ENCODE measurements at regions not wholly inside any gene's neighbourhood (a gene's known extent, or its start where the extent isn't known, plus 50 kb on each side); places are given as distances from the start of the nearest gene placed in this dataset.

DNA sequence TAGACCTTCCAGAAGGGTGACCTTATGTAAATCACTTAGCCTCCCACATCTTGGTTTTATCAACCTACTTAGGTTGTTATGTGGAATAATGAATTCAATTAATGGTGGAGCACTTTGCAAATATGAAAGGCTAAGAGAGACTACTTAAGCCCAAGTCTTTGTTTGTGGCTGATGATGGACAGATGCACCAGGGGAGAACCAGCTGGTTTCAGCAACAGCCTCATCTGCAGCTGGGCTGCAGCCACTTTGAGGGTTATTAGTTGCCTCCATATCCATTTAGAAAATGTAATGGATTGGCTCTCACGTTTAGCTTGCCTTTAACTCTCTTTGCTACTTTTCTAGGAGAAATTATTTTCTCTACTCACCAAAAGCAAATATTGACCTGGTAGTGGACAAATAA, 146.6 kb downstream of the ESM1 start:
- intact Hi-C loops (cut with DNase I), result no loop called here
- TF ChIP-seq, protein P1, sequence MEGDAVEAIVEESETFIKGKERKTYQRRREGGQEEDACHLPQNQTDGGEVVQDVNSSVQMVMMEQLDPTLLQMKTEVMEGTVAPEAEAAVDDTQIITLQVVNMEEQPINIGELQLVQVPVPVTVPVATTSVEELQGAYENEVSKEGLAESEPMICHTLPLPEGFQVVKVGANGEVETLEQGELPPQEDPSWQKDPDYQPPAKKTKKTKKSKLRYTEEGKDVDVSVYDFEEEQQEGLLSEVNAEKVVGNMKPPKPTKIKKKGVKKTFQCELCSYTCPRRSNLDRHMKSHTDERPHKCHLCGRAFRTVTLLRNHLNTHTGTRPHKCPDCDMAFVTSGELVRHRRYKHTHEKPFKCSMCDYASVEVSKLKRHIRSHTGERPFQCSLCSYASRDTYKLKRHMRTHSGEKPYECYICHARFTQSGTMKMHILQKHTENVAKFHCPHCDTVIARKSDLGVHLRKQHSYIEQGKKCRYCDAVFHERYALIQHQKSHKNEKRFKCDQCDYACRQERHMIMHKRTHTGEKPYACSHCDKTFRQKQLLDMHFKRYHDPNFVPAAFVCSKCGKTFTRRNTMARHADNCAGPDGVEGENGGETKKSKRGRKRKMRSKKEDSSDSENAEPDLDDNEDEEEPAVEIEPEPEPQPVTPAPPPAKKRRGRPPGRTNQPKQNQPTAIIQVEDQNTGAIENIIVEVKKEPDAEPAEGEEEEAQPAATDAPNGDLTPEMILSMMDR (IDR thresholded peaks at IDR 0.05), result no peak
- Histone ChIP-seq H3K4me3 (no peak overlapping the region), H3K9me3 (no peaks in the 10 kb centered on the region), H3K4me1 (peaks cover 0 to 4% of the 10 kb centered on the region in 2 donors), H3K27me3 (no peaks in the 10 kb centered on the region), H3K27ac (no peak overlapping the region), H3K36me3 (no peaks in the 10 kb centered on the region)
- no peak for DNase-seq (ENCODE audit: low spot score in 2 of 2)

DNA sequence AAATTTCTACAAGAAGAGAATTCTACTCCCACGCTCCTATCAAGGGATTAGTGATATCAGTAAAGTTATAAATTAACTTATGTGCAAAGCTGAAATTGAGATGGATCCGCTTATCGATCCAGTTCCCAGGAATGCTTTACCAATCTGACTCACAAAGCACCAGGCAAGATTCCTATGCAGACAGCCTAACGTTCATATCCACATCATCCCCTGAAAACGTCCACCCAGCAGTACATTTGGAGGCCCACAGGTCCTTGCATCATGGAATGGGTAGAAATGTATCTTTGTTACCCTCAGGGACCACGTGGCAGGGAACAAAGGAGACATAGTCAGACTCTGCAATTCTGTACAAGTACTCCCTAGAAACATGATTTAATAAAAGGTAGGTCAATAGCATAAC, 147.4 kb downstream of the ESM1 start:
- Histone ChIP-seq H3K9me3 (no peaks in the 10 kb centered on the region), H3K4me3 (no peak overlapping the region), H3K27ac (no peak overlapping the region), H3K36me3 (no peaks in the 10 kb centered on the region), H3K27me3 (no peaks in the 10 kb centered on the region), H3K4me1 (peaks cover 0 to 3% of the 10 kb centered on the region in 2 donors)
- TF ChIP-seq, protein P1 (IDR thresholded peaks at IDR 0.05), result no peak
- DNase-seq (ENCODE audit: low spot score in 2 of 2), result no peak
- intact Hi-C loops (cut with DNase I), result no loop called here

DNA sequence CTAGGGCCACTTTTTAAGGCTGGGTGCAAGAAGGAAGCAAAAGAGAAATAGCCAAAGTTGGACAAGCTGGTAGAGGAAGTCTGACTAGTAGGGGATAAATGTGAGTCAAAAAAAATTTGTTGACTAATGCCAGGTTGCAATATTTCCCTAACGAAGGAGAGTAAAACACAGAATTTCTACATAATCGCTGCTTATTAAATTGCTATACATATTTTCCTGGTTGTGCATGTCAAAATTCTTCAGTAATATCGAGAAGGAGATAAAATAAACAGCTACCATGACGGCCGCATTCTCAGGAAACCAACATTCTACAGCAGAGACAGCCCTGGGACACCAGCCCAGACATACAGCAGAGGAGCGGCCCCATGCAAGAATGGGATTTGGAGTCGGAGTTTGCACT, 148.3 kb downstream of the ESM1 start:
- no peak overlapping the region for H3K27ac ChIP-seq
- DNase-seq (ENCODE audit: low spot score in 2 of 2), result no peak
- H3K9me3 ChIP-seq, result no peaks in the 10 kb centered on the region
- H3K4me1 ChIP-seq, result peaks cover 0 to 6% of the 10 kb centered on the region in 2 donors
- no peaks in the 10 kb centered on the region for H3K27me3 ChIP-seq
- TF ChIP-seq, protein P1 (IDR thresholded peaks at IDR 0.05), result no peak
- H3K4me3 ChIP-seq, result no peak overlapping the region
- H3K36me3 ChIP-seq, result no peaks in the 10 kb centered on the region
- intact Hi-C loops (cut with DNase I), result no loop called here

DNA sequence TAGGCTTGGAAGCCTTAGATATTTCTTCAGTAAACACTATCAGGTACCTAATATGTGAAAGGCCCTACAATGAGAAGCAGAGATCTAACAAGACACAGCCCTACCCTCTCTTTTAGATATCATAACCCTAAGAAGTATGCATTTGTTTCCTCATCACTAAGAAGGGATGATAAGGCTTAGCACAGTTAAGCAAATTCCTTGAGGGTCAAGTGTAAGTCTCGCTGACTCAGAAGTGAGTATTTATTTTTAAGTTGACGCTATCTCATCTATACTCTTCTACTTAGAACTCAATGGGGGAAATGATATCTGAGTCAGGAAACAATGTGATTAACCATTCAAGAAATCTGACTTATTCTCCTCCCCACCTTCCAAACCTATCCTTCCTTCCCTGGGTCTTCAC, 149.7 kb downstream of the ESM1 start:
- Histone ChIP-seq H3K27ac (no peak overlapping the region), H3K9me3 (no peaks in the 10 kb centered on the region), H3K36me3 (no peaks in the 10 kb centered on the region), H3K4me3 (no peak overlapping the region), H3K27me3 (no peaks in the 10 kb centered on the region), H3K4me1 (peaks cover 0 to 6% of the 10 kb centered on the region in 2 donors)
- no peak for DNase-seq (ENCODE audit: low spot score in 2 of 2)
- intact Hi-C loops (cut with DNase I), result no loop called here
- TF ChIP-seq, protein P1 (IDR thresholded peaks at IDR 0.05), result no peak

DNA sequence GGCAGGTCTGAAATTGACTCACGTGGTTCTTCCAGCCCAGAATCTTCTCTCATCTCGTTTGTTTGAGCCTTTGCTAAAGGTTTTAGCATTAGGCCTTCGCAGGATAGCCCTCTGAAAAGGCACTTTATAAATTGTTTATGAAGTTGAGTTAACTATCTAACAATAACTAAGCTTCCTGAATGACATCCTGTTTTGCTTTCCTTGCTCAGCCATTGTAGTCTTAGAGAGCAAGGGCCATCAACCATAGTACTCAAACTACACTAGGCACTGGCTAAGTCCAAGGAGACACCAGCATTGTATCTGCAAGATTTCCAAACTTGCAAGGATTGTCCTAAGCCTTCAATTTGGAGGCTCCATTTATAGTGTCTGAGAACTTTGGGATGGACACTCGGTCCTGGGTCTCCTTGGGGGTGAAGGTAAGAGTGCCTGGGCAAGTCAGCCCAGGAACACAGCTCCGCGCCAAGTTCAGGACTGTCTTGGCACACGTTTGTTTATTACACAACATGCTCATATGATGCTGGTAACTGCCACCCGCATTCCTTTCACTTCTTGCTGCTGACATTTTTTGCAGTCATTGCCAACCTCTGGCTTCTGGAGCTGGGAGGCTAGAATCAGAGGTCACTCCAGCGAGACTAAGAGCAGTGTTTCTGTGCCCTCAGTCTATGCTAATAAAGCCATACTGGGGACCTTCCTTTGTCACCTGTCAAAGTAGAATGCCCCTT, 151.1 kb downstream of the ESM1 start:
- intact Hi-C loops (cut with DNase I), result loop anchor here (5.0 kb wide), 1 partner anchor 67 kb away; no protein-coding TSS in a partner anchor

More for the DNA sequence above, 151.1 kb downstream of the ESM1 start:
- H3K4me3 ChIP-seq, result no peak overlapping the region
- H3K27me3 ChIP-seq, result no peaks in the 10 kb centered on the region
- H3K27ac ChIP-seq, result no peak overlapping the region
- H3K36me3 ChIP-seq, result no peaks in the 10 kb centered on the region
- TF ChIP-seq, protein P1 (IDR thresholded peaks at IDR 0.05), result no peak
- H3K4me1 ChIP-seq, result peaks cover 0 to 6% of the 10 kb centered on the region in 2 donors
- no peaks in the 10 kb centered on the region for H3K9me3 ChIP-seq
- no peak for DNase-seq (ENCODE audit: low spot score in 2 of 2)
